ENCODE measurements at regions not wholly inside any gene's neighbourhood (a gene's known extent, or its start where the extent isn't known, plus 50 kb on each side); places are given as distances from the start of the nearest gene placed in this dataset.

GRCh38 chr16:13390093-13390985 is 488.9 kb downstream of the SHISA9 start:
- Histone ChIP-seq H2BK5ac (ENCODE audit: low read depth, low read length, poor library complexity, severe bottlenecking) (no peak overlapping the region), H4K20me1 (ENCODE audit: insufficient read depth, low read length) (no peaks in the 10 kb centered on the region), H2BK20ac (ENCODE audit: low read depth, low read length) (no peak overlapping the region), H3K4me2 (ENCODE audit: low read depth, low read length) (no peak overlapping the region), H2AFZ (replicated peaks; ENCODE audit: low read length, poor library complexity) (no peak overlapping the region), H2BK120ac (ENCODE audit: low read depth, low read length) (no peak overlapping the region), H3K4me3 (ENCODE audit: insufficient read depth, low read depth, low read length) (no peak overlapping the region), H3K4me1 (ENCODE audit: control insufficient read depth, insufficient read depth, low read length) (no peaks in the 10 kb centered on the region), H2AK9ac (replicated peaks; ENCODE audit: low read depth, low read length, poor library complexity) (no peak overlapping the region), H2AK5ac (ENCODE audit: low read depth, low read length) (no peak overlapping the region), H3K79me1 (ENCODE audit: low read depth in 1 of 2, low read length in 2 of 2) (no peaks in the 10 kb centered on the region), H3K36me3 (ENCODE audit: control insufficient read depth, insufficient read depth, low read length) (no peaks in the 10 kb centered on the region), H3K27ac (ENCODE audit: insufficient read depth, low read length) (no peak overlapping the region), H3K4ac (ENCODE audit: low read depth, low read length) (no peak overlapping the region), H4K91ac (ENCODE audit: insufficient read depth, low read depth, low read length) (no peak overlapping the region), H3K9ac (ENCODE audit: low read depth, low read length) (no peak overlapping the region), H3K9me1 (ENCODE audit: insufficient read depth, low read length) (no peaks in the 10 kb centered on the region), H3K9me3 (ENCODE audit: control insufficient read depth, insufficient read depth, low read length) (peaks cover 12% of the 10 kb centered on the region), H3K14ac (replicated peaks; ENCODE audit: low read depth, low read length) (no peak overlapping the region), H3K18ac (ENCODE audit: low read depth, low read length) (no peak overlapping the region), H4K5ac (ENCODE audit: low read depth, low read length) (no peak overlapping the region), H4K8ac (ENCODE audit: low read depth in 2 of 2, low read length in 2 of 2) (no peak overlapping the region), H3K27me3 (ENCODE audit: control insufficient read depth, insufficient read depth, low read length) (no peaks in the 10 kb centered on the region), H3K56ac (ENCODE audit: extremely low read depth, insufficient read depth, low read length) (no peak overlapping the region), H3K23ac (ENCODE audit: low read depth, low read length) (no peak overlapping the region), H2BK15ac (ENCODE audit: low read depth, low read length) (no peak overlapping the region)
- DNase-seq, result no peak
- TF ChIP-seq USF2 (IDR thresholded peaks at IDR 0.05; ENCODE audit: low read depth, low read length) (no peak), CHD1 (IDR thresholded peaks at IDR 0.05; ENCODE audit: low read depth, low read length) (no peak), RFX5 (IDR thresholded peaks at IDR 0.05; ENCODE audit: low read depth, low read length) (no peak), BHLHE40 (IDR thresholded peaks at IDR 0.05; ENCODE audit: low read depth, low read length) (no peak), FOS (IDR thresholded peaks at IDR 0.05; ENCODE audit: low read depth, low read length) (no peak), NFE2L2 (IDR thresholded peaks at IDR 0.05; ENCODE audit: low read depth, low read length) (no peak), MAZ (IDR thresholded peaks at IDR 0.05; ENCODE audit: borderline replicate concordance, low read depth, low read length) (no peak), CEBPB (IDR thresholded peaks at IDR 0.05; ENCODE audit: low read depth, low read length) (no peak), MXI1 (IDR thresholded peaks at IDR 0.05; ENCODE audit: borderline replicate concordance, low read depth, low read length) (no peak), SMC3 (IDR thresholded peaks at IDR 0.05; ENCODE audit: low read depth, low read length) (no peak), RAD21 (IDR thresholded peaks at IDR 0.05; ENCODE audit: low read length) (no peak), RCOR1 (IDR thresholded peaks at IDR 0.05; ENCODE audit: insufficient replicate concordance, low read length) (no peak), MAFK (IDR thresholded peaks at IDR 0.05; ENCODE audit: low read depth, low read length) (no peak), ELK1 (IDR thresholded peaks at IDR 0.05; ENCODE audit: borderline replicate concordance, low read depth, low read length) (no peak), POLR2A (IDR thresholded peaks at IDR 0.05; ENCODE audit: low read depth, low read length) (no peak)
- TF ChIP-seq, protein P1, sequence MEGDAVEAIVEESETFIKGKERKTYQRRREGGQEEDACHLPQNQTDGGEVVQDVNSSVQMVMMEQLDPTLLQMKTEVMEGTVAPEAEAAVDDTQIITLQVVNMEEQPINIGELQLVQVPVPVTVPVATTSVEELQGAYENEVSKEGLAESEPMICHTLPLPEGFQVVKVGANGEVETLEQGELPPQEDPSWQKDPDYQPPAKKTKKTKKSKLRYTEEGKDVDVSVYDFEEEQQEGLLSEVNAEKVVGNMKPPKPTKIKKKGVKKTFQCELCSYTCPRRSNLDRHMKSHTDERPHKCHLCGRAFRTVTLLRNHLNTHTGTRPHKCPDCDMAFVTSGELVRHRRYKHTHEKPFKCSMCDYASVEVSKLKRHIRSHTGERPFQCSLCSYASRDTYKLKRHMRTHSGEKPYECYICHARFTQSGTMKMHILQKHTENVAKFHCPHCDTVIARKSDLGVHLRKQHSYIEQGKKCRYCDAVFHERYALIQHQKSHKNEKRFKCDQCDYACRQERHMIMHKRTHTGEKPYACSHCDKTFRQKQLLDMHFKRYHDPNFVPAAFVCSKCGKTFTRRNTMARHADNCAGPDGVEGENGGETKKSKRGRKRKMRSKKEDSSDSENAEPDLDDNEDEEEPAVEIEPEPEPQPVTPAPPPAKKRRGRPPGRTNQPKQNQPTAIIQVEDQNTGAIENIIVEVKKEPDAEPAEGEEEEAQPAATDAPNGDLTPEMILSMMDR (conservative IDR thresholded peaks at IDR 0.05; ENCODE audit: low read depth, low read length), result no peak
- no peak for ATAC-seq (ENCODE audit: low read depth)
- in situ Hi-C loops (cut with MboI; ENCODE audit: low sequenced_read_pairs) (no loop called here), dilution Hi-C loops (cut with HindIII; ENCODE audit: low sequenced_read_pairs, unreplicated experiment) (no loop called here), intact Hi-C loops (cut with micrococcal nuclease) (no loop called here)
- CTCF ChIA-PET, result no interaction called here
- BruUV-seq (replicated peaks), result no TSS peak
- POLR2A ChIA-PET (ENCODE audit: unreplicated experiment), result no interaction called here
- WGBS, 2 experiments (ENCODE audit: extremely low coverage in 2 of 2, insufficient read length in 1 of 2), result 15% methylated on average over 3 of the region's 7 CpGs; no CpG with 5 or more reads in 1 of the 2 experiments

Measured in IMR-90 (cell line).